ENCODE measurements at regions not wholly inside any gene's neighbourhood (a gene's known extent, or its start where the extent isn't known, plus 50 kb on each side); places are given as distances from the start of the nearest gene placed in this dataset.

- no peak overlapping the region for H4K5ac ChIP-seq (ENCODE audit: insufficient read length, low read depth, low read length)
Measured at GRCh38 chr4:10321931-10322330, 135.3 kb downstream of the ZNF518B start.

More at GRCh38 chr4:10321931-10322330, 135.3 kb downstream of the ZNF518B start:
- no peak overlapping the region for H4K91ac ChIP-seq (ENCODE audit: insufficient read length, low read depth, low read length)
- no peaks in the 10 kb centered on the region for H3K23me2 ChIP-seq (ENCODE audit: insufficient read length, low read depth, low read length, poor library complexity, severe bottlenecking)
- no peak overlapping the region for H2AFZ ChIP-seq (ENCODE audit: low read length)
- WGBS (ENCODE audit: extremely low coverage, insufficient read length, low lambda C conversion rate): no CpG with 5 or more reads among the region's 2 CpGs
- no peak overlapping the region for H2BK15ac ChIP-seq (ENCODE audit: low read depth, low read length)
- Mint-ChIP-seq H3K9me3 (no peaks in the 10 kb centered on the region), H3K4me1 (peaks cover 4 to 5% of the 10 kb centered on the region in 2 experiments; a peak in 2 of 4 replicates), H3K36me3 (ENCODE audit: insufficient read depth in 1 of 3, low read depth in 3 of 3) (no peaks in the 10 kb centered on the region), H3K4me3 (no peak overlapping the region), H3K27me3 (ENCODE audit: low read depth) (peaks cover 11% of the 10 kb centered on the region), H3K27ac (no peak overlapping the region)
- H2BK5ac ChIP-seq (ENCODE audit: insufficient read length, low read length): no peak overlapping the region
- H3K27me3 ChIP-seq (ENCODE audit: insufficient read depth, low read length): no peaks in the 10 kb centered on the region
- TF ChIP-seq CTCF (conservative IDR thresholded peaks at IDR 0.05): no peak
- no peaks in the 10 kb centered on the region for H3K79me2 ChIP-seq (ENCODE audit: insufficient read depth, low read length)
- H3K4me2 ChIP-seq (ENCODE audit: insufficient read depth, insufficient read length, low read length): no peak overlapping the region
- H2BK120ac ChIP-seq (ENCODE audit: low read depth, low read length, poor library complexity, severe bottlenecking): no peak overlapping the region
- DNase-seq: no peak
- H3K23ac ChIP-seq (ENCODE audit: insufficient read length, low read depth, low read length): no peak overlapping the region
- H3K14ac ChIP-seq (ENCODE audit: insufficient read depth, low read length): no peak overlapping the region
- H3K56ac ChIP-seq (ENCODE audit: insufficient read length, low read depth, low read length): no peak overlapping the region
- no peak overlapping the region for H3K4ac ChIP-seq (ENCODE audit: low read depth, low read length)
- no peak overlapping the region for H2AK5ac ChIP-seq (ENCODE audit: insufficient read length, low read length)
- no peaks in the 10 kb centered on the region for H4K20me1 ChIP-seq (ENCODE audit: control insufficient read depth, insufficient read depth, insufficient read length)
- no peak overlapping the region for H3K18ac ChIP-seq (ENCODE audit: insufficient read length, low read depth, low read length)
- H3T11ph ChIP-seq (ENCODE audit: low read length): no peak overlapping the region
- H3K4me1 ChIP-seq (ENCODE audit: insufficient read depth, low read length): no peaks in the 10 kb centered on the region
- H3K79me1 ChIP-seq (ENCODE audit: insufficient read depth, low read depth, low read length, poor library complexity, severe bottlenecking): no peaks in the 10 kb centered on the region
- H2BK12ac ChIP-seq (ENCODE audit: insufficient read length, low read depth, low read length): no peak overlapping the region
- H3K27ac ChIP-seq (ENCODE audit: insufficient read length, low read depth, low read length): no peak overlapping the region
- H3K9me3 ChIP-seq (ENCODE audit: control insufficient read depth, low read depth, low read length): no peaks in the 10 kb centered on the region
- H4K8ac ChIP-seq (replicated peaks; ENCODE audit: insufficient read length, low read depth, low read length): no peak overlapping the region
- H3K9ac ChIP-seq (ENCODE audit: extremely low read depth, insufficient read length, low read length): no peak overlapping the region
- no peak overlapping the region for H2BK20ac ChIP-seq (ENCODE audit: low read depth, low read length, poor library complexity, severe bottlenecking)
